ENCODE measurements at regions not wholly inside any gene's neighbourhood (a gene's known extent, or its start where the extent isn't known, plus 50 kb on each side); places are given as distances from the start of the nearest gene placed in this dataset.

DNA sequence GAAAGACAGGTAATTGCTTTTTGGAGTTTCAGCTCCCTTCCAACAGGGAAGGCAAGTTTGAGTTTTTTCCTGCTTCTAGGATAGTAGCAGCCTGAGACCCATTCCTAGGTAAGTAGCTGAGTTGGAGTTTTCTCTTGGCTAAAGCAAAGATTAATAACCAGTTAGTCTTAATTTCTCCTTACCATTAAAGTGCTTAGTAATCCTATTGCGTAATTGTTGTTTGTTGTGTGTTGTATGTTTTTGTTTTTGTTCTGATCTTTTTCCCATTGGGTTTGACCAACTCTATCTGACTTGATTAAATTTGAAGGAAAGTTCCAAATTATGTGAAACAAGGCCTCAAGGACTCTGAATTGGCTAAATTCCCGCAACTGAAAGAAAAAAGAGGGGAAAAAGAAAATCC is 83.5 kb downstream of the TBX22 start:
- Histone ChIP-seq H3K9ac (ENCODE audit: low read depth, low read length) (no peak overlapping the region), H3K36me3 (ENCODE audit: control insufficient read depth, insufficient read depth, low read length) (no peaks in the 10 kb centered on the region), H3K9me3 (ENCODE audit: control insufficient read depth, insufficient read depth, low read length) (peaks cover 30% of the 10 kb centered on the region), H3K4me1 (ENCODE audit: control insufficient read depth, insufficient read depth, low read length) (no peaks in the 10 kb centered on the region), H3K27me3 (ENCODE audit: control insufficient read depth, insufficient read depth, low read length) (no peaks in the 10 kb centered on the region), H3K4me3 (ENCODE audit: low read depth, low read length) (no peak overlapping the region), H3K27ac (ENCODE audit: low read depth, low read length) (no peak overlapping the region)

DNA sequence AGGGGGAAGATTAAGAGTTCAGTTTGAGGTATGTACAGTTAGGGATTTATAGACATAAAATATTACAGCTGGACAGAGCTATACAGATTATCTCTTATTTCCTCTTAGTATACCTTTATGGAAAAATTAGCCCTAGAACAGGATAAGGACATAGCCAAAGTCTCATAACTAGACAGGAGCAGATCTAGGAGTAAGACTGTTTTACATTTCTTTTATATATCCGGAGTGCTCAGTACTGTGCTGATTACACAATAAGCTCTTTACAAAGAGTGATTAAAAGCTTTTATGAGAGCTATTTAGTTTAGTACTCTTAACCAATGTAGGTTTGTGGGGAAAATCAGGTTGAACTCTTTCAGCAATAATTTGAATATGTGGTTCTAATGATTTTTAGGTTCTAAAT is 105.8 kb downstream of the TBX22 start:
- no peak overlapping the region for H3K9ac ChIP-seq (ENCODE audit: low read depth, low read length)
- H3K27ac ChIP-seq (ENCODE audit: low read depth, low read length): no peak overlapping the region
- no peaks in the 10 kb centered on the region for H3K36me3 ChIP-seq (ENCODE audit: control insufficient read depth, insufficient read depth, low read length)
- no peak overlapping the region for H3K4me3 ChIP-seq (ENCODE audit: low read depth, low read length)
- no peaks in the 10 kb centered on the region for H3K27me3 ChIP-seq (ENCODE audit: control insufficient read depth, insufficient read depth, low read length)
- H3K9me3 ChIP-seq (ENCODE audit: control insufficient read depth, insufficient read depth, low read length): peaks cover 32% of the 10 kb centered on the region
- H3K4me1 ChIP-seq (ENCODE audit: control insufficient read depth, insufficient read depth, low read length): no peaks in the 10 kb centered on the region

DNA sequence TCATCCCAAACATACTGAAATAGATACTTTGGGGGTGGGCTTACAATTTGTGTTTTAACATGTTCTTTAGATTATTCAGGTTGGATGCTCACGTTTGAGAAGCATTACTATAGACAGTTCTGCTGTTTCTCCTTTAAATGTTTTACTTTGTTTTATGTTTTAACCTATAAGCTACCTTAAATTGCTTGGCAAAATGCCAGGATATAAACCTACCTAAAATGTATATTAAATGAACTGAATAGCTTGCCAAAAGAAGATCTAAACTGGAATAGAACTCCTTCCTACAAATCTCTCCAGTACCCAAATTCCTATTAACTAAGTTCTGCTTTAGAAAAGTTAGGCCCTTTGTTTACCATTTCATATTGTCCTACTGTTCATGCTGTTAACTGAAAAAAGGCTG is 124.4 kb downstream of the TBX22 start:
- no peak overlapping the region for H3K27ac ChIP-seq (ENCODE audit: low read depth, low read length)
- H3K9ac ChIP-seq (ENCODE audit: low read depth, low read length): no peak overlapping the region
- no peaks in the 10 kb centered on the region for H3K36me3 ChIP-seq (ENCODE audit: control insufficient read depth, insufficient read depth, low read length)
- peaks cover 39% of the 10 kb centered on the region for H3K9me3 ChIP-seq (ENCODE audit: control insufficient read depth, insufficient read depth, low read length)
- no peaks in the 10 kb centered on the region for H3K27me3 ChIP-seq (ENCODE audit: control insufficient read depth, insufficient read depth, low read length)
- no peaks in the 10 kb centered on the region for H3K4me1 ChIP-seq (ENCODE audit: control insufficient read depth, insufficient read depth, low read length)
- no peak overlapping the region for H3K4me3 ChIP-seq (ENCODE audit: low read depth, low read length)

DNA sequence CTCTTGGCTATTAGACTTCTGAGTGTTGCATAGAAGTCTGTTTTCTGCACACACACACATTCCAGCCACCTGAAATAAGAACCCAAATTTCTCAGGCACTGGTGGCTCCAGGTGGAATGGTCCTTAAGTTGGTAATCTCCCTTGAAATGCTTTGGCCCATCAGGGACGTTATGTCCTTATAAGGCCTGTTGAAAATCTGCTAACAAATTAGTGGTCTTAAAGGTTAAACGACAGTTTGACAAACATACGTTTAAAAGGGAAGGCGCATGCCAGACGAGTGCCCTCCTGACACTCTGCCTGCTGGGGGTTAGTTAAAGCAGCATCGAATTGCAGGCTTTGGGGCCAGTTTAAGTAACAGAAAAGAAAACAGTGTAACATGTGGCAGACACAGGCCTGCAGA is 125.0 kb downstream of the TBX22 start:
- Histone ChIP-seq H3K9ac (ENCODE audit: low read depth, low read length) (no peak overlapping the region), H3K27me3 (ENCODE audit: control insufficient read depth, insufficient read depth, low read length) (no peaks in the 10 kb centered on the region)

DNA sequence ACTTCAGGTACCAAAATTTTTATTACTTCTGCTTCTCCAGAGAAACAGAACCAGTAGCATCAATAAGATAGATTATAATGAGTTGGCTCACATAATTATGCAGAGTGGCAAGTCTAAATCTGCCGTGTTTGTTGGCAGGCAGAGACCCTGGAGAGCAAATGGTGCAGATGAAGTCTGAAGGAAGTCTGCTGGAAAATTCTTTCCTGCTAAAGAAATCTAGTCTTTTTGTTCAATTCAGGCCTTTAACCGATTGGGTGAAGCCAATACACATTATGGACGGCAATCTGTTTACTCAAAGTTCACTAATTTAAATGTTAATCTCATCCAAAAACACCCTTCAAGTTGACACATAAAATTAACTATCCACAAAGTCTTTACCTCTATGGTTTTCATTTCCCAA is 156.0 kb downstream of the TBX22 start:
- no peak overlapping the region for H3K4me3 ChIP-seq (ENCODE audit: low read depth, low read length)
- no peak overlapping the region for H3K9ac ChIP-seq (ENCODE audit: low read depth, low read length)
- H3K27ac ChIP-seq (ENCODE audit: low read depth, low read length): no peak overlapping the region
- peaks cover 30% of the 10 kb centered on the region for H3K9me3 ChIP-seq (ENCODE audit: control insufficient read depth, insufficient read depth, low read length)
- H3K27me3 ChIP-seq (ENCODE audit: control insufficient read depth, insufficient read depth, low read length): no peaks in the 10 kb centered on the region
- no peaks in the 10 kb centered on the region for H3K36me3 ChIP-seq (ENCODE audit: control insufficient read depth, insufficient read depth, low read length)
- H3K4me1 ChIP-seq (ENCODE audit: control insufficient read depth, insufficient read depth, low read length): no peaks in the 10 kb centered on the region

More for the DNA sequence above, 125.0 kb downstream of the TBX22 start:
- H3K4me3 ChIP-seq (ENCODE audit: low read depth, low read length): no peak overlapping the region
- H3K4me1 ChIP-seq (ENCODE audit: control insufficient read depth, insufficient read depth, low read length): no peaks in the 10 kb centered on the region
- peaks cover 40% of the 10 kb centered on the region for H3K9me3 ChIP-seq (ENCODE audit: control insufficient read depth, insufficient read depth, low read length)
- no peak overlapping the region for H3K27ac ChIP-seq (ENCODE audit: low read depth, low read length)
- H3K36me3 ChIP-seq (ENCODE audit: control insufficient read depth, insufficient read depth, low read length): no peaks in the 10 kb centered on the region

DNA sequence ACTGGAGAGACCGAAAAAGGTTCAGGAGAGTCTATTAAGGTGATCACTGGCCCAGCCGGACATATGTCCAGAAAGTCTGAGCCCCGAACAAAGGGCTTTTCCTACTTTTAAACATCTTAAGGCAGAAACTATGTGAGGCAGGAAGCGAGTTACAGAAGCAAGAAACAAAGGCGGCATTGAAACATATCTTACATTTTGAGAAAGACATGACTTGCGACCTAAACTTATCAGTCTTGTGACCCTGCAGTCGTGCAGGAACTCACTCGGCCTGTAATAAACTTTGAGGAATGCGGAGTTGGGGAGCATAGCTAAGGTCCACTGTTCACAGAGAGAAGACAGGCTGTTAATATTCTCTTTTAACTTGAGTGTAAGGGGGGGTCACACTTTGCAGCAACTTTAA is 158.7 kb downstream of the TBX22 start:
- Histone ChIP-seq H3K27me3 (ENCODE audit: control insufficient read depth, insufficient read depth, low read length) (no peaks in the 10 kb centered on the region), H3K4me1 (ENCODE audit: control insufficient read depth, insufficient read depth, low read length) (no peaks in the 10 kb centered on the region), H3K27ac (ENCODE audit: low read depth, low read length) (no peak overlapping the region), H3K9me3 (ENCODE audit: control insufficient read depth, insufficient read depth, low read length) (peaks cover 47% of the 10 kb centered on the region), H3K4me3 (ENCODE audit: low read depth, low read length) (no peak overlapping the region), H3K9ac (ENCODE audit: low read depth, low read length) (no peak overlapping the region), H3K36me3 (ENCODE audit: control insufficient read depth, insufficient read depth, low read length) (no peaks in the 10 kb centered on the region)

DNA sequence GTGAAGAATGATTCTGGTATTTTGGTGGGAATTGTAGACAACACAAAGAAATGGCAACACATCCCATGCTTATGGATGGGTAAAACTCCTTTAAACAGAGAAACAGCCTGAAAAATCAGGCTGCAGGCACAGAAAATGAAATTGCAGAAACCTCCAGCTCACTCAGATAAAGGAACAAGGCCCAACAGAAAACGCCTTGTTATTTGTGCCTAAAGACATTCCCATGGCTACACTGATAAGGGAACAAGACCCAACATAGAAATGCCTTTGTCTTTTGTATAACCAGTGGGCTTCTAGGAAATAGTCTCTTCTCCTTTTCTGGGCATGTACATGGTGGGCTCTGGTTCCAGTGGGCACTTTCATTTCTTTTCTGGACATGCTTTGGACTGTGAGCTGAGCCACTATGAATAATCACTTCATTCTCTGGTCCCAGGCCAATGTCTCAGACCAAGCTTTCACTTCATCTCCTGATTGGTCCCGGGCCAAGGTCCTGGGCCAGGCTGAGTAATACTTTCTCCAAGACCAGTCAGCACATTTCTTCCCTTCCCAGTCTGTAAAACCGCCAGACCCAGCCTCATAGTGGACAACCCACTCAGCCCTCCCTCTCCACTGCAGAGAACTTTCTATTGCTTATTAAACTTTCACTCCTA is 160.5 kb downstream of the TBX22 start:
- Histone ChIP-seq H3K27ac (ENCODE audit: low read depth, low read length) (no peak overlapping the region), H3K4me3 (ENCODE audit: low read depth, low read length) (no peak overlapping the region), H3K9ac (ENCODE audit: low read depth, low read length) (no peak overlapping the region), H3K36me3 (ENCODE audit: control insufficient read depth, insufficient read depth, low read length) (no peaks in the 10 kb centered on the region), H3K9me3 (ENCODE audit: control insufficient read depth, insufficient read depth, low read length) (peaks cover 52% of the 10 kb centered on the region), H3K4me1 (ENCODE audit: control insufficient read depth, insufficient read depth, low read length) (no peaks in the 10 kb centered on the region), H3K27me3 (ENCODE audit: control insufficient read depth, insufficient read depth, low read length) (no peaks in the 10 kb centered on the region)

DNA sequence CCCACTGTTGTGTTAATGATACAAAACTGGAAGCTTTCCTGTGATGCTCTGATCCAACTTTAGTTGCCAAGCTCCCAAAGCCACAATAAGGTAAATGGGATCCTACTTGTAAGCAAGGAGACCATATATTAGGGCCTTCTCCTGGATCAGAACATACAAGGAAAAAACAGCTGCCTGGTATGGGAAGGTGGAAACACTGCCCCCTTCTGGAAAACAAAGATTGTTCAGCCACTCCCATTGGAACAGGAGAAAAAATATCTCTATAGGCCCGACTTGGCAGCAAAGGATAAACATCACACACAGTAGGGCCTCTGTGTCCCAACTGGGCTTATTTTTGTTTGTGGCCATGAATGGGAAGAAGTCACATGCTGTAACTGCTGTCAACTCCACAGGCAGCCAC is 166.5 kb downstream of the TBX22 start:
- Histone ChIP-seq H3K36me3 (ENCODE audit: control insufficient read depth, insufficient read depth, low read length) (no peaks in the 10 kb centered on the region), H3K9ac (ENCODE audit: low read depth, low read length) (no peak overlapping the region), H3K4me1 (ENCODE audit: control insufficient read depth, insufficient read depth, low read length) (no peaks in the 10 kb centered on the region), H3K9me3 (ENCODE audit: control insufficient read depth, insufficient read depth, low read length) (peaks cover 45% of the 10 kb centered on the region), H3K4me3 (ENCODE audit: low read depth, low read length) (no peak overlapping the region), H3K27ac (ENCODE audit: low read depth, low read length) (no peak overlapping the region), H3K27me3 (ENCODE audit: control insufficient read depth, insufficient read depth, low read length) (no peaks in the 10 kb centered on the region)

DNA sequence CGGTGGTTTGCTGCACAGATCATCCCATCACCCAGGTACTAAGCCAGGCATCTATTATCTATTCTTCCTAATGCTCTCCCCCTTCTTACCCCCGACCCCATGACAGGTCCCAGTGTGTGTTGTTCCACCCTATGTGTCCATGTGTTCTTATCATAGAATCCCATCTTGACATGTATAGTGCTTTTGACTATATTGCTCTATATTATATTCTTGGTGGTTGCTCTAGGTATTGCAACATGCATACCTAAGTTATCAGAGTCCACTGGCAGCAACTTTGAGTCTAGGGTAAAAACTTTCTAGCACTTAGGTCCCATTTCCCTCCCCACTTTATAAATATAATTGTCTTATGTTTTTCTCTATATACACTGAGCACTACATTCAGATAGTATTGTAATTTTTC is 170.3 kb downstream of the TBX22 start:
- Histone ChIP-seq H3K27me3 (ENCODE audit: control insufficient read depth, insufficient read depth, low read length) (no peaks in the 10 kb centered on the region), H3K9ac (ENCODE audit: low read depth, low read length) (no peak overlapping the region), H3K9me3 (ENCODE audit: control insufficient read depth, insufficient read depth, low read length) (peaks cover 18% of the 10 kb centered on the region), H3K4me1 (ENCODE audit: control insufficient read depth, insufficient read depth, low read length) (no peaks in the 10 kb centered on the region), H3K36me3 (ENCODE audit: control insufficient read depth, insufficient read depth, low read length) (no peaks in the 10 kb centered on the region), H3K4me3 (ENCODE audit: low read depth, low read length) (no peak overlapping the region), H3K27ac (ENCODE audit: low read depth, low read length) (no peak overlapping the region)

DNA sequence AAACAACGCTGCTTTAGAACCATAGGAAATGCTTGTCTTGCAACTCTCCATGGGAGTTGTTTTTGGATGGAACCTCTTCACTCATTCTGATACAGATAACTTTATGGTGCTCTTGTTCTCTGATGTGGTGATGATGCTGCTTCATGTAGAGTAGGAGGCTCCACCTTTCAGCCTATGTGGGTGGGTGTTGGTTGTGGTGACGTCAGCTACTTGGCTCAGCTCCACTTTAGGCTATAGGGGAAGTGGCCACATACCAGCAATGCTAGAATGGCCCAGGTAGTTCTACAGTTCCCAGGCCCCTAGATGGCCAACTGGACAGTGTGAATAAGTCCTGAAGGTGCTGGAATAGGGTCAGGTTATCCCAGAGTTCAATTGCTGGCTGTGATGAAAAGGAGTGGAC is 192.1 kb downstream of the TBX22 start:
- H3K27ac ChIP-seq (ENCODE audit: low read depth, low read length): no peak overlapping the region
- peaks cover 84% of the 10 kb centered on the region for H3K9me3 ChIP-seq (ENCODE audit: control insufficient read depth, insufficient read depth, low read length)
- no peak overlapping the region for H3K4me3 ChIP-seq (ENCODE audit: low read depth, low read length)
- no peaks in the 10 kb centered on the region for H3K4me1 ChIP-seq (ENCODE audit: control insufficient read depth, insufficient read depth, low read length)
- no peak overlapping the region for H3K9ac ChIP-seq (ENCODE audit: low read depth, low read length)
- no peaks in the 10 kb centered on the region for H3K27me3 ChIP-seq (ENCODE audit: control insufficient read depth, insufficient read depth, low read length)
- H3K36me3 ChIP-seq (ENCODE audit: control insufficient read depth, insufficient read depth, low read length): no peaks in the 10 kb centered on the region

DNA sequence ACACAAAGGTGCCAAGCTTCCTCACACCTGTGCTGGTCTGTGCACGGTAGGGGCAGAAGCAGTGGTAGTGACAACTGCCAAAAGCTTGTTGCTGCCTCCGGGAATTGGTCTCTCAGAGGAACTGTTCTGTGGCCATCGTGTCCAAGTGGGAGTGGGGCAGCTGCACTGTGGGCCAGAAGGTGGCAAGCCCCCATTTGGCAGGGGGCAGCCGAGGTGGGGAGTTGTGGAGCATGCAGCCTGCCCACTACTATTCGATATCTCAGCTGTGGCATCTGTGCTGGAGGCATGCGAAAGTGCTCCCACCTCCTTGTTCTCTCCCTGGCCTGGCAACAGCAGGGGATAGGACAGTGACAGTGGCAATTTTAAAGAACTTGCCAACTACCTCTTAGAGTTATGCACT is 192.8 kb downstream of the TBX22 start:
- Histone ChIP-seq H3K4me1 (ENCODE audit: control insufficient read depth, insufficient read depth, low read length) (no peaks in the 10 kb centered on the region), H3K27me3 (ENCODE audit: control insufficient read depth, insufficient read depth, low read length) (no peaks in the 10 kb centered on the region), H3K36me3 (ENCODE audit: control insufficient read depth, insufficient read depth, low read length) (no peaks in the 10 kb centered on the region), H3K9me3 (ENCODE audit: control insufficient read depth, insufficient read depth, low read length) (peaks cover 84% of the 10 kb centered on the region), H3K27ac (ENCODE audit: low read depth, low read length) (no peak overlapping the region), H3K4me3 (ENCODE audit: low read depth, low read length) (no peak overlapping the region), H3K9ac (ENCODE audit: low read depth, low read length) (no peak overlapping the region)

DNA sequence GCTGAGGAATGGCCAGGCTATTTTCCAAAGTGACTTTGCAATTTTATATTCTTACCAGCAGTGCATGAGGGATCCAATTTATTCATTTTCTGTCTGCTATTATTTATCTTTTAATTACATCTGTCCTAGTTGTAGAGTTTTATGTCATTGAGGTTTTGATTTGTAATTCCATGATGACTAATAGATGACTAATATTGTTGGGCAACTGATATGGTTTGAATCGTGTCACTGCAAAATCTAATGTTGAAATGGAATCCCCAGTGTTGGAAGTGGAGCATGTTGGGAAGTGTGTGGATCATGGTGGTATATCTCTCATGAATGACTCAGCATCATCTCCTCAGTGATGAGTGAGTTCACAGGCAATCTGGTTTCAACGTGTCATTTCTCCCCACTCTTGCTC is 201.5 kb downstream of the TBX22 start:
- Histone ChIP-seq H3K4me1 (ENCODE audit: control insufficient read depth, insufficient read depth, low read length) (no peaks in the 10 kb centered on the region), H3K9ac (ENCODE audit: low read depth, low read length) (no peak overlapping the region), H3K27ac (ENCODE audit: low read depth, low read length) (no peak overlapping the region), H3K9me3 (ENCODE audit: control insufficient read depth, insufficient read depth, low read length) (peaks cover 70% of the 10 kb centered on the region), H3K36me3 (ENCODE audit: control insufficient read depth, insufficient read depth, low read length) (no peaks in the 10 kb centered on the region), H3K4me3 (ENCODE audit: low read depth, low read length) (no peak overlapping the region), H3K27me3 (ENCODE audit: control insufficient read depth, insufficient read depth, low read length) (no peaks in the 10 kb centered on the region)

All from HUES48 (cell line).